ENCODE measurements at regions not wholly inside any gene's neighbourhood (a gene's known extent, or its start where the extent isn't known, plus 50 kb on each side); places are given as distances from the start of the nearest gene placed in this dataset.

DNA sequence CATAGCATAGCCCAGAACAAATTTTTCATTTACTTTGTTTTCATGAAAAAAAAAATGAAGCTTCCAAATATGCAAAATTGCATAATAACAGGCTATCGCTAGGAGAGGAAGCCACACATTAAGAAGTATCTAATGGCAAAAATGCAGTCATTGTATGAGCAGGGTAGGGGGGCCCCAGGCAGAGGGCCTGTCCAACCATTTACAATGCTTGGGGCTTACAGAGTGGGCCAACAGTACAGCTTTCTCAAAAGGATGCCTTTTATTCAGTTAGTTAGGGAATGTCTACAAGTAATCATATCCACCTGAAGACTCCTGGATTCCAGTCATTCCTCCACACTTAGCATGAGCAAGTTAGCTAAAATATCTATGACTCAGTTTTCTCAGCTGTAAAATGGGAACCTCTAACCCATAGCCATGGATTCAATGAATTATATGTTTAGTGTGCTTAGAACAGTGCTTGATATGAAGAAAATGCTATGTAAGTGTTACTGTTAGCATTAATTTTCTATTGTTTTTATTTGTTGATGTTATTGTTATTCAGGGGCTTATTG lies 117.7 kb downstream of the GAS1 start:
- DNase-seq = no peak

DNA sequence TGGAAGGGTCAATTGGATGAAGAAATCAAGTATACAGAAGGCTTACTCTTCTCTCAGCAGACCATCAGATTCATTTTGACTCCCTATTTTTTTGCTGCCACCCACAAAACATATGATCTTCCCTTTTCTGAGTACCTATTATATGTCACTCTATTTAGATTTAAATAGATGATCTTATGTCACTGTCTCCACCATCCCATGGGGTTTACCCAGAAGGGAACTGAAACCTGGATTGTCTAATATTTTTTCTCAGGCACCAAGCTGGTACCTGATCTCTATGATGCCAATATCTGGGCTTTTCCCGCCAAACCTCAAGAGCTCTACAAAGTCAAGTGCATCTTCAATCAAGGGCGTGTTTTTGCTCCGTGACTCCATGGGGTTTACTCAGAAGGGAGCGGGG lies 118.7 kb downstream of the GAS1 start:
- no peak for DNase-seq

DNA sequence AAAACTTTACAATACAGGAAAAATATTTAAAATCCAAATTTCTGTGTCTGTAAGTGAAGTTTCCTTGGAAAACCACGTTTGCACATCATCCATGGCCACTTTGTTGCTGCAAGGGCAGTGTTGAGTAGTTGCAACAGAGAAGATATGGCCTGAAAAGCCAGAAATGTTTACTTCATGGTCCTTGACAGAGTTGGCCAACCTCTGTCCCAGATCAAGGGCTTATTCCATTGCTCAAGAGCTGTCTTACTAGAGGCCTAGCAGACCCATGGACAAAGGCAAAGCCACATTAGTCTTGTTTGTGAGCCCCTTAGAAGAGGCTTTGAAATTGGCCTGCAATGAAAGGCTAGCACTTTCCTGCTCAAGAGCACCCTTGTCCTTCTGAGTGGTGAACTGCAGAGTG lies 119.4 kb downstream of the GAS1 start:
- DNase-seq = no peak

DNA sequence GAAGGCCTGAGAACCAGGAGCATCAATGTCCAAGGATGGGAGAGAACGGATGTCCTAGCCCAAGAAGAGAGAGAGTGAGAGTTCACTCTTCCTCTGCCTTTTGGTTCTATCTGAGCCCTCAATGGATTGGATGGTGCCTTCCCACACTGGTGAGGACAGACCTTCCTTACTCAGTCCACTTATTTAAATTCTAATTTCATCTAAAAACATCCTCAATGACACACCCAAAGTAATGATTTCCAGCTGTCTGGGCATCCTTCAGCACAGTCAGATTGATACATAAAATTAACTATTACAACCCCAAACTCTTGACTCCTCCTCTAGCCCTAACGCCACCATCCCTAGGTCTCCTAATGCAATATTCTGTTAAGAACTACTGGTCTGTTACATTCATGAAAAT lies 122.0 kb downstream of the GAS1 start:
- no peak for DNase-seq

DNA sequence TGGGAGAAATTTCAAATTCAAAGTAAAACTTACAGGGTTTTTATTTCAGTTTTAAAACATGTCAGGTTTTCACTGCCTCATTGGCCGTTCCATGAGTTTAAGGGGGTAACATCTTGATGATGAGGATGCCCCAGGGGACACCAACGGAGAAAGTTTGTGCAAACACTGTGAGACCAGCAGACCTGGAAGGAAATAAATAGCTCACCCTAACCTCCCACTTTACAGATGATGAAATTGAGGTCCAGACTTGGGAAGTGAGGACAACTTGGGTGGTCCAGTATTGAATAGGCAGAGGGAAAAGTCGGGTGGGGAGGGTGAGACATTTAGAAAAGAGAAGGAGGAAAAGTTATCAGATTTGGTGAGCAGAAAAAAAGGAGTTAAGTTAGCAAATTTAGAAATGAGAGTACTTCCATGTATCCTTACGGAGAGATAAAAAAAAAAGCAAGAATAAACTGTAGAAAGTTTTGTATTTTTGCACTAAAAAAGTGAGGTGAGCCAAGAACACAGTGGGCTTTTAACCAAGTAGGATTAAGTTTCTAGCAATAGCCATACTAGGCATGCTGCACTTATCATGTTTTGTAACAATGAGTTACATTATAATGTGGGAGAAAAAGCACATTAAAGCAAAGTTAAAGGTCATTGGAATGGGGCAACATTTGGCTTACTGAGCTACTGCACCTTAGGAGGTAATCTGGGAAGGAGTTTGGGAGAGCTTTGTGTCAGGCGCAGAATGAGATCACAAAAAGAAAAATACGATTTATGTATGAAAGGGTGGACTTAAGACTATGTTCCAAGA lies 125.1 kb downstream of the GAS1 start:
- DNase-seq = no peak

DNA sequence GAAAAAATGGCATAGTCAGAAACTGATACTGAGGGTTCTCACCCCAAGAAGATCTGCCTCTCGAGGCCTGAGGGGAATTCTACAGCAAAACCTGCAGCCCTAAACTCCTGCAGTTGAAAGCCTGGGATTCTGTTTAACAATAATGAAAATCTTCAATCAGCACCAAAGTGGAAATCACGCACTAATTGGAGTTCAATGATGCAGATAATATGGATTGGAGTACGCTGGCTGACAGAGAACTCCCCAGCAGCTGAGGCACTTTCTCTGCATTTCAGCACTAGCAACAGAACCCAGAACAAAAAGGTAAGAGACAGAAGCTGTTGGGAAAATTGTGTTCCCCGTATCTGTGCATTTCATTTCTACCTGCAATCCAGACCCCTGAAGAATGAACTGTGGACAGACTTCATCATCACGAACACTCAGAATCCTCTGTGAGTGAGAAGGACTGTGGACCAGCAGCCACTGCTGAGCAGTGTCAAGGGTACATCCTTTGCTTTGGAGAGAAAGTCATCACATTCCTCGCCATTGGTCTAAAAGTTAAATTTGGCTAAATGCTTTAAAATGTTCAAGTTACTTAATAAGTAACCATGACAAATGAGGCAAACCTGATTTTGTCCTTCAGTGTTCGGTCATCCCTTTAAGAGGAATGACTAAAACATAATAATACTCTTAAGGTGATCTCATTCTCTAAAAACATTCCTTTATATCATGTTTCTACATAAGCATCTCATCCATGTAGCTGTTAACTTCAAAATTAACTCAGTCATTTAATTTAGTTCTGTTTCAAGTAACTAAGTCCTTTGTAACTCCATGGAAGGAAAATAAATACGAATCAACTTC lies 126.1 kb downstream of the GAS1 start:
- DNase-seq = no peak

DNA sequence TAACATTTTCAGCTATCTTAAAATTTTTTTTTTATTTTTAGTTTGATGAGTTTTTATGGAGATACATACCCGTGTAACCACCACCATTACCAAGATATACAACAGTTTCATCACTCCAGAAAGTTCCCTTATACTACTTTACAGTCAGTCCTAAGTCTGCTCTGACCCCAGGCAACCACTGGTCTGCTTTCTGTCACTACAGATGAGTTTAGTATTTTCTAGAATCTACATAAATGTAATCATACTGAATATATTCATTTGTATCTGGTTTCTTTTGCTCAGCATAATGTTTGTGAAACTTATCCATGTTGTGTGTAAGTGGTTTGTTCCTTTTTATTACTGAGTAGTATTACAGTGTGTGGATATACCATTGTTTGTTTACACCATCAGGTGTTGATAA lies 127.8 kb downstream of the GAS1 start:
- no peak for DNase-seq

DNA sequence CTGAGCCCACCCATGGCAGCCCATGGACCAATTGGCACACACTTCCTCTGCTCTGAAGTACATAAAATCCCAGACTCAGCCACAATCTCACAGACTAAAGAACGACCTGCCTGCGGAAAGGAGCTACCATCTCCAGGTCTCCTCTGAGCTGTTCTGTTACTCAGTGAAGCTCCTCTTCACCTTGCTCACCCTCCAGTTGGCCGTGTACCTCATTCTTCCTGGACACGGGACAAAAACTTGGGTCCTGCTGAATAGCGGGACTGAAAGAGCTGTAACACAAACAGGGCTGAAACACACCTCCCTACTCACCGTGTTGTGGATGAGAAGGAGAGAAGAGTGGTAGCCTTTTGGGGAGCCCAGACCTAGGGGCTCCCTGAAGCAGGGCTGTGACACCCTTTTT lies 128.7 kb downstream of the GAS1 start:
- no peak for DNase-seq

DNA sequence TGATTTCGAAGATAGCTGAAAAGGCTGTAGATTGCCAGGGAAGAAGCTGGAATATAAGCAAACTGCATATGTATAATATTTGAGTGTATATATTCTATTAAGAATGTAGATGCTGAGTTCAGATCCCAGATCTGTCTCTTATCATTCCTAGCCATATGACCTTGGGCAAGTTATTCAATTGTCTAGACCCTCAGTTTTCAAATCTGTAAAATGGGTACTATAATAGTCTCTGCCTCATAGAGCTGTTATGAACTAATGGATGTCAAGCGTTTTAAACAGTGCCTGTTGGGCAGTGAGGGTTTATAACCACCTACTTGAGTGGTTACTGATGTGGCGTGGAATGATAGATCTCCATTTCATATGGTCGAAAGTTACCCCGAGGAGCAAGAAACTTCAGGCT lies 130.4 kb downstream of the GAS1 start:
- DNase-seq = no peak

DNA sequence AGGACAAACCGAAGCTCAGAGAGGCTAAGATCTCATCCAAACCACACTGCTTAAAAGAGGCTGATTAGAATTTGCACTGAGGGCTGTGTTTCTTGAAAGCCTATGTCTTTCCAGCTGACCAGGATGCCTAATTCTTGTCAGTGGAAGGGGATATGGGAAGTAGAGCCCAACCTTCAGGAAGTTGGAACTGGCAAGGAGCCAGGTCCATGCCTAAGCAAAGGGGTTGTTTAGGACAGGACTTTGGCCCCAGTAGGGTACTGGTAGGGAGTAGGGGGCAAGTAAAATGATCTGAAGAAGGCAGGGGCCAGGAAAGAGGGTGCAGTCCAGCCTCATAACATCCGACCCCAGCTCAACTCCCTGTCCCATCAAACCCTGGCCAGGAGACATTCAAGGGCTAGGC lies 130.9 kb downstream of the GAS1 start:
- DNase-seq = no peak

DNA sequence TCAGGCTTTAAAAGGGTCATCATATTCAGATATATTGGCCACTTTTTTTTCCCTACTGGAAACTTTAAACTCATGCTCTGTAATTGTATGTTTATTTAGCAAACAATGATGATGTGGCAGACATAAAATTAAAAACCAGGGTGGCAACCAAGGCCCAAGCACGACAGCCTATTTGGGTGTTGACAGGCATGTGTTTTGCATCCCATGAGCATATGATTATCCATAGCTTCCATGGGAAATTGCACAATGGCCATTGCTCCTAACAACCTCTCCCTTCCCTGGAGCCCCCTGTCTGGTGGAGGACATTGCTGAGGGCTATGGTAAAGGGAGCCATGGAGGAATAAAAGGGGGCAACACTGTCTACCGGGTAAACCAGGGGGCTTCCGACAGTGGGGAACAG lies 134.7 kb downstream of the GAS1 start:
- no peak for DNase-seq

DNA sequence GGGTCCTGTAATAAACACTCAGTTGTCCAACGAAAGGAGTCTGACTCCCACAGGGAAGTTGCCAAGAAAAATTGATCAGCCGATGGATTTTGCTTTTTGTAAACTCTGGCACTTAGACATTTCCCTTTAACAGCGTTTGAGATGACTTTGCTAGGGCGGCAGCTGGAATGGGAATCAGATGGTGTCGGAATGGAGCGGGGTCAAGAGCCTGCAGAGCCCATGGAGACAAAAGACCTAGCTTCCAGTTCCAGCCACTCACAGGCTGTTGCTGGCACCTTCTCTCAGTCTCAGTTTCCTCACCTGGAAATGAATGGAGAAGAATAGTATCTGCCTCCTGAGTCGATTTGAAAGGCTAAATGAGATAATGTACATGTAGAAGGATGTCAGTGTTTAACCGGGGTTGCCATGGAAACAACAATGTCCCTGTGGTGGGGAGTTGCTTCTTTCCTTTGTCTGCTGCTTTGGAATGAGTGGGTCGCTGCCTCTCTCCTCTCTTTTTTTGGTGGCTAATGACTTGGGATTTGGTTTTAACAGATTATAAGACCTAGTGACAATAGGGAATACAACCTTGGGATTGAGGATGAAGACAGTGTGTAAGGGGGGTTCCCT lies 137.4 kb downstream of the GAS1 start:
- no peak for DNase-seq

DNA sequence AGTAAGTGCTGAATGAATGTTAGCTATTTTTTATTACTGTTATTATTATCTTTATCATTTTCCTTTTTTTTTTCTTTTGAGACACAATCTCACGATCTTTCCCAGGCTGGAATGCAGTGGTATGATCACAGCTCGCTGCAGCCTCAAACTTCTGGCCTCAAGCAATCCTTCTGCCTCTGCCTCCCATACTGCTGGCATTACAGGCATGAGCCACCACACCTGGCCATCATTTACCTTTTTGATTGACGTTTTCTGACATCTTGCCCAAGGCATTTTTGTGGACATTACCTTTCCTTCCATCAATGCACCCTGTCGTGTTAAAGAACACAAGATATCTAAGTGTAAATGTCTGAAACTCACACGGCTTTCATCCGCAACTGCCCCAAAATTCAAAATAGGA lies 138.2 kb downstream of the GAS1 start:
- no peak for DNase-seq

DNA sequence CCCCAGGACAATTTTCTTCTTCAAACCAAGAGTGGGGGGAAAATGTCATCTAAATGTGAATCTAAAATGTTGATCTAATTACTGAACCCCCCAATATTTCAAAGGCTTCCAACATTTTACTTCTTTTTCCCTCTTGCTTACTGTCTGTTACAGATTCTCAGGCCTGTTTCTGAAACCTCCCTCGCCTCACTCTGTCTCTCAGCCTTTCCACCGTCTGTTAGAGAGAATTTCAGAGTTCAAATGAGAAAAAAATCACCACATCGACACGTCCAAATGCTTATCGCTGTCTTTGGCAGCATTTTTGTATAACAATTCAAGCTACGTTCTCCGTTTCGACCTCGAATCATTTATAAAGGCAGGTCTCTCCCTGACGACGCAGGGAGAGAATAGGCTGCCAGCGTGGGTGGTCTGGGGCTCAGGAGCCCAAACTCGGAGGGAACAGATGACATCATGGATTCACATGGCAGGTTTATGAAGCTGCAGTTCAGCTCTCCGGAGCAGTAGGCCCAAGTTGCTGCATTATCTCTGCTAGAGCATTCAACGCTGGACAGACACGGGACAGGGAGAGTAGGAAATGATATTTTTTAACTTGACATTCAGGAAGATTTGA lies 139.8 kb downstream of the GAS1 start:
- DNase-seq = no peak

DNA sequence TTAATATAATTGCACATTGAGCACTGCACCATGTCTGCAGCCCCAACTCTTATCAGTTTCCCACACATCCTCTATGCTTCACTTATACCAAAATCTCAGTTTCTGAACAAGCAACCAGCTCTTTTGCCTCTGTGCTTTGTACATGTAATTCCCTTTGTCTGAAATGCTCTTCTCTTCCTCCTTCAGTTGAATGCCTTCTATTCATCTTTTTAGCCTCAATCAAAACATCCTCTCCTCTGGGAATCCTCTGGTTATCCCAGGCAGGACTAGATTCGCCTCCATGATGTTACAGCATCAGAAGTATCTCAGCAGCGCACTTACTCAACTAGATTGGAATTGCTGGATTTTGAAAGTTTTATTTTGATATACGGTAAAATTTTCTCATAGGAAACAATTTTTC lies 143.3 kb downstream of the GAS1 start:
- no peak for DNase-seq

DNA sequence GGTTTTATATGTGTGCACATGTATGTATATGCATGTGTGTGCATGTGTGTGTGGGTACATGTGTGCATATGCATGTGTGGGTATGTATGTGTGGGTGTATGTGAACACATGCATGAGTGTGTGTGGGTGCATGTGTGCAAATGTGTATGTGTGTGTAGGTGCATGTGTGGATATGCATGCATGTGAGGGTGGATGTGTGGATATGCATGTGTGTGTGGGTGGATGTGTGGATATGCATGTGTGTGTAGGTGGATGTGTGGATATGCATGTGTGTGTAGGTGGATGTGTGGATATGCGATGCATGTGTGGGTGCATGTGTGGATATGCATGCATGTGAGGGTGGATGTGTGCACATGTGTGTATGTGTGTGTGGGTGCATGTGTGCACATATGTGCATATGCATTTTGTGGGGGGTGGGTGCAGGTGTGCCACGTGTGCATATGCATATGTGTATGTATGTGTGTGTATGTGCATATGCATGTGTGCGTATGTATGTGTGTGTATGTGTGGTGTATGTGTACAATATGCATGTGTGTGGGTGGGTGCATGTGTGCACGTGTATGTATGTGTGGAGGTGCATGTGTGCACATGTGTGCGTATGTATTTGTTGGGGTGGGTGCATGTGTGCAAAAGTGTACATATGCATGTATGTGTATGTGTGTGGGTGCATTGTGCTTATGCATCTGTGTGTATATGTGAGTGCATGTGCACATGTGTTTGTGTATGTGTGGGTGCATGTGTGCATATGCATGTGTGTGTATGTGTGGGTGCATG lies 144.2 kb downstream of the GAS1 start:
- DNase-seq = no peak

DNA sequence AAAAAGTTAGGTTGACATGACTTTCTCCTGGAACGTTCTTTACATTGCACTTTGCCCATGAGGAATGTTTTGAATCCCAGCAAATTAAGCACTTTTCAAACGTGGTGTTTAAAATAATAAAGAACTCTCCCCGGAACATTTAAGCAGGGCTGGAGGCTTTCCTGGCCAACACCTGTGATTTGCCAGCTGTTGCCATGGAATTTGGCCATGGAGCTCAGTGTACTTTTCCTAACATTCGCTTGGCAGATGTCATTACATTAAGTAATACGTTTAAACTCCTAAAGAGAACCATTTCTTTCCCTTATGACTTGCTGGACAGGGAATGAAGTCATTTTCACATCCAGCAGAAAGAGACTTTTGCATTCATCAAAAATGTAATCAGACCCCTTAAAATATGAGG lies 146.1 kb downstream of the GAS1 start:
- no peak for DNase-seq

DNA sequence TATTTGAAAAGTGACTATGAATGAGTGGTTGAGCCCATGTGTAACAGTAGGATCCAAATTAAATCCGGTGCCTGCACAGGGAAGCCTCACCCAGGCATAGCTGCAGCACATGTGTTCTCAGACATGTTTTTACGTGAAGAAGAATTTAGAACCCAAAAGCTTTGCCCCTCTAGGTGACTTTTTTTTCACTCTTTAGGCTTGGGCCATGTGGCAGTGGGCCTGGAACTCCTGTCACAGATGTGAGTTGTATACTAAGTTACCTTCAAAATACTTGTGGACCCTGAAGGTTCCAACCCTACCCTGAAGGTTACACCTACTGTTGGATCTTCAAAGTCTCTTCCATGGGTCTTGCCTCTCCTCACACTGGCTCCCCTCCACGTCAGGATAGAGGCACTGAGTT lies 146.6 kb downstream of the GAS1 start:
- DNase-seq = no peak

DNA sequence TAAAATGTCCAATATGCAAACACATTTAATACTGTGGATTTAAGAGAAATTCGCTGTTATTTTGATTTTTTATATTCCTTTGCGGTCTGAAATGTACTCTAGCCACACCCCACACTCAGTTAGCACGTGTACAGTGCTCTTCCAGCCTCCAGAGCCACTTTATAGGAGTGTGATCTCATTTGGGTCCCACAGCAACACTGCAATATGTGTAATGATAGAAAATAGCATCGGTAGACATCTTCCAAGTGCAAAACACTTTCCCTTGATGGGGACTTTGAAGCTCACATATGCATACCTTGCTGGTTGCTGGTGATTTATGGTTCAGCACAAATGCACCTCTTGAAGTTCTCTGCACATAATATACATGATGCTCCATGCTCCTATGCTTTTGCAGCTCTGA lies 148.3 kb downstream of the GAS1 start:
- no peak for DNase-seq

DNA sequence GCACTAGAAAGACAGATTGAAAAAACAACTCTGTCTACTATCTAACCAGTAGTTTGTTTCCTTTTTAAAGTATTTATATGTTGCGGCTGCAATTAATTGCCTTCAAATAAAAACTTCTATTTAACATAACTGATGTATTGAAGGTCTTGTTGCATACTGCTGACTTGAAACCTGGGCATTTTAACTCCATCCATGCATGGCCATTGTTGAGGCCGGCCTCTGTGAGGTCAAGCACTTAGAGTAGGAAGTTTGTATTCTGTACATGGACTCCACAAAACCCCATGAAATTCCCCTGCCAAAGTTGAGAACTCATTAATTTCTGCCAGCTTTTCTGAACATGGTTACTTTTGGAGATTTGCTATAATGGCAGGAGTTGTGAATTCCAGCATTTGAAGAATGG lies 150.6 kb downstream of the GAS1 start:
- no peak for DNase-seq

DNA sequence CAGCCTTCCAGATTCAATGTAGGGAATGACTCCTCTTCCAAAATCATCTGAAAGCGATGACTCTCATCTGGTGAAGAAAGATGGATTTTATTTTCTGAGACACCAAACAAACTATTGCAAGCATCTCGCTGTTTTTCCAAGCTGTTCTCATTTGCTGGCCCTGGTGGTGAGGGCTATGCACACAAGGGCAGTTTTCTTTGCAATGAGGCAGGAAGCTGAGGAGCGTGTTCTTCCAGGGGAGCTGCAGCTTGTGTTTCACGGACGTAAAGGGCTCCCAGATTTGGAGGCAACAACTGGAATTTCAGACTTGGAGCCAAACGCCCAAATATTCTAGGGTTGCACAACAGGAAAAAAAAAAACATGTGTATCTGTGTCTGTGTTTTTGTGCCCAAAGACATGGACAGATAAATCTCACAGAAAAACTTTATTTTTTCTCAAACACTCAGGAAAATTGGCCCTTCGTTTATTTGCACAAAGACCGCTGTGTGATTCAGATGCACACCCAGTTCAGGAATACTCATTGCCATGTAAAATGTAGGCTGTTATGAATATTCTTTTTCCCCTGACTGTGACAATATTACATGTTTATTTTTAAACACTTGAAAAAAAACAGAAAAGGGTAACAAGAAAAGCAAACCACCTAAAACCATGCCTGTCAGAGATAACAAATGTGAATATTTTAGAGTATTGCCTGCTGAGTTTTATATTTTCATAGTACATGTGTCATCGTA lies 151.3 kb downstream of the GAS1 start:
- DNase-seq = no peak

DNA sequence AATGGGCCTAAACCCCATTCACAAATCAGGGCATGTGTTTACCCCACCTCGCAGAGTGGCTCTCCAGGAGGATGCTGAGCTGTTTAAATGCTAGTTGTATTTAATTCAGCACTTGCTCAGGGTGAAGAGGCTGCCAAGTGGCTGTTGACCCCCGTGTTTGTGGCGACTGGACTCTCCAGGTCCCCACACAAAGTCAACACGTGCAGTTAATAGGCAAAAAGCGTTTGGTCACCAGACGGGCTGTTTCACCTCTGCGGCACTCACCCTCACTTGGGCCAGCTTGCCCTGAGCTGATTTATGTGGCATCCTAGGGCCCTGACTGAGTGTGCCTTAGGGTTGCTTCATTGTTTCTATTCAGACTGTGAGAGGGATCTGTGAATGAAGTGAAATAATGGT lies 152.3 kb downstream of the GAS1 start:
- no peak for DNase-seq

Data from T-helper 2 cell (primary cell).